HG02884 (cell line): ENCODE measurements at regions not wholly inside any gene's neighbourhood (a gene's known extent, or its start where the extent isn't known, plus 50 kb on each side); places are given as distances from the start of the nearest gene placed in this dataset.
"Not testable (repeated sequence)": the region's sequence is repeated elsewhere in the genome, so short reads cannot be mapped to it uniquely, and the experiment has no call there.

ENCODE experiments used
- ATAC-seq: cut with Tn5 transposase; IDR thresholded peaks from one replicate; pipeline ENCODE4 v1.9.1; 2021; ENCODE audit warnings: mild to moderate bottlenecking, moderate library complexity; ENCODE audit not compliant: unreplicated experiment

DNA sequence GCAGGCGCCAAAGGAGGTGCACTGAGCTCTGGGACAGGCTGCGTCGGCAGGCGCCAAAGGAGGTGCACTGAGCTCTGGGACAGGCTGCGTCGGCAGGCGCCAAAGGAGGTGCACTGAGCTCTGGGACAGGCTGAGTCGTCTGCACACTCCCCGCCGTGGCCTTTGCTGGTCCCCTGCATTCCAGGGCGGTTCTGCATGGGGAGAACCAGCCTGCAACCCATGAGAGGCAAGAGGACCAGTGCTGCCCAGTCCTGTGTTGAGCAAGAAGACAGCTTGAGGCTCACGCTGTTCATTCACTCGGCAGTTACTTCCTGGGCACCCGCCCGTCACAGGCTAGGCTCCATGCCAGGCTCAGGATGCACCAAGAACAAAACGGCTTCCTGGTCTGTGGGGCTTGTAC lies 150.6 kb upstream of the SALL3 start:
- not testable (repeated sequence) for ATAC-seq

DNA sequence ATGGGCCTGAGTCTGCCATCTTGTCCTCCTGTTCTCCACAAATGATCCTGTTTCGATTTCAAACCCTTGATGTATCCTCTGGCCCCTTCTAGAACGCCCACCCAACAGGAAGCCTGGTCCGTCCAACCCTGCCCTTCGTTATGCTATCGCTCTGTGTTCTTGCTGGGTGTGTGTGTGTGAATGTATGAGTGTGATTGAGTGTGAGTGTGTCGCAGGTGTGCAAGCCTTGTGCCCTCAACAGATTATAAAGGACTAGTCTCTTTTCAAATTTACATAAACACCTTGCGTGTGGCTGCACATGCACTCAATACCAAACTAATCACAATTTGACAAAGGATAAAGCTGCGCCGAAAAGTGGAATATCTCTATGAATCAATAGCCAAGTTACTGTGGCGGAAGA lies 149.5 kb upstream of the SALL3 start:
- ATAC-seq: no peak

DNA sequence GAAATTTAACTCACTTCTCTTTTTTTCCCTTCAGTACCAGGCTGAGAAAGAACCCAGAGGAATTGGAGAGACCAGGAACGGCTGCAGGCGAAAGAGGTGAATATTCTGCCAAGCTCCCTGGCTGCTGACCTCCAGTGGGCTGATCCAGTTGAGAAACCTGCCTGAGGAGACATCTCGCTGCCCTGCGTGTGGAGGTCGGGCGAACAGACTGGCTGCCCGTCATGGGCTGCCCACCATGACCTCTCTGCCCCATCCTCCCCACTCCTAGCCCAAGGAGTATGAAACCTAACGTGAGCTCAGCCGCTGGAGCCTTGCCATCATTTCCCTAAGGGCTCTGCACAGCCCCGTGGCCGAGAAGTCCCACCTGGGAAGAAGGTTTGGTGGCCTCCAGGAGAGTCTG lies 148.8 kb upstream of the SALL3 start:
- ATAC-seq: no peak

DNA sequence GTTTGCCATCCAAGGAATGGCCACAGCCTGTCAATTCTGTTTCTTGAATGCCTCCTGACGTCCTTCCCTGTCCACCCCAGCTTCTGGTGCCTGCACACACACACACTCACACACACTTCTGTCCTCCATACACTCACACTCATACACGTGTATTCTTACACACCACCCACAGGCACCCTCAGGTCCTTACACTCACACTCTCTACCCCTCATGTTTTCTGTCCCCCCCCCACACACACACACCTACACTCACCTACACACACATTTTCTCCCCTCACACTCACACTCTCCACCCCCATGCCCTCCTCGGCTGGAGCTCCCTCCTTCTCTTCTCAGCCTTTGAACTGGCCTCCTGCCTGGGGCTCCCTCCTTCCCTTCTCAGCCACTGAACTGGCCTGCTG lies 148.0 kb upstream of the SALL3 start:
- ATAC-seq: no peak

DNA sequence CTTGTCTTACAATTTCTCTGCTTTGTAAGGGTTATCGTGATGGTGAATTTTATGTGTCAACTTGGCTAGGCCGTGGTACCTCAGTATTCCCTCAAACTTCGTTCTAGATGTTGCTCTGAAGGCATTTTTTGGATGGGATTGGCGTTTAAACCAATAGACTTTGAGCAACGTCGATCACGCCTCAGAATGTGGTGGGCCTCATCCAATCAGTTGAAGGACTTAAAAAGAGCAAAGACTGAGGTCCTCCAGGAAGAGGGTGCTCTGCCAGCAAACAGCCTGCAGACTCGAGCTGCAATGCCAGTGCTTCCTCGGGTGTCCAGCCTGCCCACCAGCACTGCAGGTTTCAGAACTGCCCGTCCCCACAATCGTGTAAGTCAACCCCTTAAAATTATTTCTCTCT lies 145.8 kb upstream of the SALL3 start:
- ATAC-seq: no peak

DNA sequence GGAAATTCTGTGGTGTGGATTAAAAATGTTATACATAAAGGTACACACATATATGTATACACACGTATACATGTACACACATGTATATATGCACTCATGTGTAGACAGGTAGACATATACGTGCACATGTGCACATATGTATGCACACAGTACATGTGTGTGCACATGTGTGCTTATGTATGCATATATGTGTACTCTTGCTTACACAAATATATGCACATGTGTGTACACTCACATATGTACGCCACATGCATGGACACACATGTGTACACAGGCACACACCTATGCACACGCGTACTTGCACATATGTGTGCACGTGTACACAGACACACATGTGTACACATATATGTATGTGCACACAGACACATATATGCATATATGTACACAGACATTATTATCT lies 142.8 kb upstream of the SALL3 start:
- no peak for ATAC-seq

DNA sequence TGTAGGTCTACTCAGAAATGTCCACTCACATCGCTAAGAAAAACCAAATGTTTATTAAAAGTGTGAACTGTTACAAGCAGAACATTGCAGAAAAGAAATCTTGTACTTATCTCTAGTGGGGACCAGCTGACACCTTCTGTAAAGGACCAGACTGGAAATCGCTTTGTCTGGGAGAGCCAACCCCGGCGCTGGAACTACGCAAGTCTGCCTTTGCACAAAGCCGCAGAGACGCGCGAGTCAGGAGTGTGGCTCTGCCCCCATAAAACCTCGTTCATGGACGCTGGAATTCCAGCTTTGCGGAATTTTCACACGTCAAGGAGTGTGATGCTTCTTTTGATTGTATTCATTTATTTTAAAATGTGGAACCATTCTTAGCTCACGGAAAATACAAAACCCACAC lies 141.9 kb upstream of the SALL3 start:
- no peak for ATAC-seq

DNA sequence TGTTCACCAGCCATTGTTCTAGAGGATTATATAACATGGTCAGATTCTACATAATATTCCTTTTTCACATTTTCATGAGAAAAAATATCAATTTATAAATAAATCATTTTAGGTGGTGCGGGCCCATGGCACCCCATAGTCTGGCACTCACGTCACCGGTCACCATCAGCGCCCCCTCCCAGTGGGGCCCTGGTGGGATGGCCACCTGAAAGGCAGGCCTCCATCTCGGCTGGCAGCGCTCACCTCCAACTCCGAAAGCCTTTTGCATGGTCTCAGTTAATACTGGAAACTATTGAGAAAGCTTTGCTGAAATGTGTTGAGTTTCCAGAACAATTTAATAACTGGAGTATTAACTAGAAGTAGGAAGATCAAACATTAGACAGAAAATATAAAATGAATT lies 141.4 kb upstream of the SALL3 start:
- ATAC-seq: no peak

DNA sequence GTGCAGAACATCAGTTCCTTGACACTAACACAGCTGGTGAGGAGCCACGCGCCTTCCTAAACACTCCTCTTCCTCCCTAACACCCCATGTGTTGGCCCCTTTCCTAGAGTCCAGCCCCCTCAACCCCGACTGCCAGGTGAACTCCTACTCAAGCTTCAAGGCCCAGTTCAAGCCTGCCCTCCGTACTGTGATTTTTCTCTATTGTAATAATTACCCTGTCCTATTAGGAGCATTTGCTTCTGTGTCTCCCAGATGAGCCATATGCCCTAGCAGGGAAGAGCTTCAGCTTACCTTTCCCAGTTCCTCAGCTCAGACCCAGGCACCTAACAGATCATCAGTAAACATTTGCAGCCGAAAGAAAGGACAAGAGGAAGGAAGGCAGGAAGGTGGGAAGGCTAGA lies 130.6 kb upstream of the SALL3 start:
- no peak for ATAC-seq

DNA sequence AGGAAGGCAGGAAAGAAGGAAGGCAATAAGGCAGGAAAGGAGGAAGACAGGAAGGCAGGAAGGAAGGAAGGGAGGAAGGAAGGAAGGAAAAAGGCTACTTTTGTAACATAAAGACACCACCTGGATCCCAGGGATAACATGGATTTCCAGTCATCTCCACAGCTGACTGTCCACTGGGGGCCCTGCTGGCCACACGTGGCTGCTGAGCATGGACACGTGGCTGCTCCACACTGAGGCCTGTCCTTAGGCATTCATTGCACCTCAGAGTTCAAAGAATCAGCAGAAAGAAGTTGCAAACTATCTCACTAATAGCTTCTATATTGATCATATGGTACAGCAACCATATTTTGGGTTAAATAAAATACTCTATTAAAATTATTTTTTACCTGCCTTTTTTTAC lies 130.2 kb upstream of the SALL3 start:
- no peak for ATAC-seq

DNA sequence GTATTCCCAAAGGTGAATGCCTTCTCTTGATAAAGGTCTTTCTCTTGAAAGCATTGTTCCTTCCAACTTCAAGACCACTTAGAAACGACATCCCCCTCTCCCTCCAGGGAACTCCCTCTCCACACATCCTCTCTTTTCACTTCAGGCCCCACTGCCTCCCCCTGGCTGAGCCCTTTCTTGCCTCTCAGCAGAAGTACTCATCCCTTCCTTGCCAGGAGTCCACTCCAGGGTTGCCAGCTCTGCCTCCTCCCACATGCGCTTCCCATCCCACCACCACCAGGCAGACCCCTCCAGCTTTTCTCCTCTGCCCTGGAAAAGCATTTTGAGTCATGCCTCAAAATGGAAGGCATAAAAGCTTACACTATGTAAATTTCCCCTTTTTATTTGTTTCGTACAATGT lies 126.3 kb upstream of the SALL3 start:
- no peak for ATAC-seq

DNA sequence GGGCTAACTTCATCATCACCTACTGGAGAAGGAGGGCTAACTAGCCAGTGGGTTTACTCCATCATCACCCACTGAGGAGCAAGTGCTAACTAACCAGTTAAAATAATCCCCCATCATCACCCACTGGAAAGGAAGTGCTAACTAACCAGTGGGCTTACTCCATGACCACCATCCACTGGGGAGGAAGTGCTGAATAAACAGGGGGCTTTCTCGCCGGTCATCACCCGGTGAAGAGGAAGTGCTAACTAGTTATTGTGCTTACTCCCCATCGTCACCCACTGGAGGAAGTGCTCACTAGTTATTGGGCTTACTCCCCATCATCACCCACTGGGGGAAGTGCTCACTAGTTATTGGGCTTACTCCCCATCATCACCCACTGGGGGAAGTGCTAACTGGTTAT lies 124.4 kb upstream of the SALL3 start:
- no peak for ATAC-seq

DNA sequence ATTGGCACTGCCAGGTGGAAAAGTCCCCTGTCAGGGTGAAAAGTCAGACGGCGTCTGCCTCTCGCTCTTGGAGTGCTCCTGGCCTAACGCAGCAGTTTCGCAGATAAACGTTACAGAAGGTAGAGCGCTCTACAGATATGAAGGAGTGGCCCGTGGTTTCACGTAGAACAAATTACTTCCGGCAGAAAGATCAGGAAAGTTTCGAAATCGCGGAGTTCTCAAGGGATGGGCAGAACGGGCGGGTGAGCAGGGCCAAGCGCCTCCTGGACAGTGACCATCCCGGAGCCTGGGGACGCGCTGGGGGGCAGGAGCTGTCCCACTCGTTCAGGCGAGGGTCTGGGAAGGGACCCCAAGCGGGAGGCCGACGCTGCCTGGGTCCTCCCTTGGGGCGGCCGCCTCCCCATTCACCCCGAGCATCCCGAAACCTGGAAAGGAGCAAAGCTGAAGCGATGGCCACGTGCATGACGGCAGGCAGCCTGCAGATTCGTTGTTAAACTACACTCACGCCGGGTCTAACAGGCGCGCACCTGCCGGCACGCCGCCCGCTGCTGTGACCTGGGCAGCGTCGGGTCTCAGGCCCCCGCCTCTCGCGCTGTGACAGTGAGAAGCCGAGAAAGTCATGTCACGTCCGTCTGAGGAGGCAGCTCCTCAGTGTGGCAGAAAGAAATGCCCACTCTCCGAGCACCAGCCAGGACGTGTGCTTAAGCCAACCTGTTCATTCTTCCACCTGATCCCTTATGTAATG lies 122.9 kb upstream of the SALL3 start:
- ATAC-seq: no peak

DNA sequence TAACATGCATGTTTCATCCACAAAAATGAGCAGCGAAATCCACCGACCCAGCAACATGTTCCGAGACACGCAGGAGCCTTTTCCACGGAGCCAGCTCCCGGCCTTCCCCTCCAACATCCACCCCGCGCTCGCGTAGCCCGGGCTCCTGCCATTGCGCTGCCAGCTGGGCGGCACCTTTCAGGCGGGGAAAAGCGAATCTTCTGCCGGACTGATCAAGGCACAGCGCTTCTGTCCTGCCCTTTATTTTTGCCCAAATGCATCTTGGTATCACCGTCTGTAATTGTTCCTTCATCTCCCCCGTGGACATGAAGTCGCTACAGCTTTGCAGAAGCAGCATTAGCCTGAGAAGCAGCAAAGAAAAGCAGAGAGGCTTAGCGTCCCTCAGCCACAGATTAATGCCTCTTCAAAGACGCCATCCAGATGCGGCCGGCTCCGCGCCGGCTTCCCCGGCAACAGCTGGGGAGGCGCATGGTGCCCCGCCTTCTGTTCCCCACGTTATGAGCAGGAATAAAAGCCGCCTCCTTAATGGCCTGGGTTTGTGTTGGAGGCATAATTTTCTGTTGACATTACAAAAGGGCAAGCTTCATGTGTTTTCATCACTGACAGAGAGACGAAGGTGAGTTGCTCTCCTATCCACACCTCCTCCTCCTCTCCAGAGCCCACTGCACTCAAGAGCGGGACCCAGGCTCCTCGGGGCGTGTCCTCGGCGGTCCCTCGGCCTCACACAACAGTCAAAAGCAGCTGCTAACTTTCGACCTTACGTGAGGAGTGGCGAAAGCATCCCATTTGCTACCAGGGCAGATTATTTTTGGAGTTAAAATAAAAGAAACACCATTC lies 122.1 kb upstream of the SALL3 start:
- no peak for ATAC-seq

DNA sequence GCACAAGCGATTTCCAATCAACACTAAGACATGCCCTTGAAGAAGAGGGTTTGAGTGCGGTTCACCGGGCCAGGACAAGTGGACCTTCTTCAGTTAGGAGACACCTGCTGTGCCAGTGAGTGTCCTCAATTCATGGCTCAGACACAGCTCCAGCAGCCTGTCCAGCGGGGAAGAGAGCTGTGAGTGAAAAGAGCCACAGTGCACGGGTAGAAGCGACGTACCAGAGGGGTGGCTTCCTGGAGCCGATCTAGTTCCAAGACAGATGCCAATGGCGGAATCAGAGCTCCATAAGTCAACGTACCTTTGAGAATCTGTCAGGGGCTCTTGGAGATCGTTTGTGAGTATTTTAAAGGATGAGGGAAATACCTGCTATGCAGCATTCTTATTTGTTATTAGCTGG lies 119.9 kb upstream of the SALL3 start:
- ATAC-seq: no peak

DNA sequence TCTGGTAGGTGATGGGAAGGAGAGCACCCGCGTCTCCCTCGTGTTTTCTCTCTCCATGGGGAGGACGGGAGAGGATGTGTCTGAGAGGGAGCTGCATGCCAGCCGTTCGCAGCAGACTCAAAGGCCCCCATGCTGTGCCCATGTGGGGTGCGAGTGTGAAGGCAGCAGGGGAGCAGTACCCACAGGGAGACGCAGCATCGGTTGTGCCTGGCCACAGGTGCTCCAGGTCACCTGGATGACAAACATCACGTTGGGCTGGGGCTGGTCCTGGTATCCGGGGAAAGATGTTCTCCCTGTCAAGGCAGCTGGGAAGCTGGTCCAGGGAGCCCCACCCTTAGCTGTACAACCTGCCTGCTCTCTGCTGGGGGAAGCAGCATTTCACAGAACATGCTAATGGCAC lies 119.5 kb upstream of the SALL3 start:
- no peak for ATAC-seq

DNA sequence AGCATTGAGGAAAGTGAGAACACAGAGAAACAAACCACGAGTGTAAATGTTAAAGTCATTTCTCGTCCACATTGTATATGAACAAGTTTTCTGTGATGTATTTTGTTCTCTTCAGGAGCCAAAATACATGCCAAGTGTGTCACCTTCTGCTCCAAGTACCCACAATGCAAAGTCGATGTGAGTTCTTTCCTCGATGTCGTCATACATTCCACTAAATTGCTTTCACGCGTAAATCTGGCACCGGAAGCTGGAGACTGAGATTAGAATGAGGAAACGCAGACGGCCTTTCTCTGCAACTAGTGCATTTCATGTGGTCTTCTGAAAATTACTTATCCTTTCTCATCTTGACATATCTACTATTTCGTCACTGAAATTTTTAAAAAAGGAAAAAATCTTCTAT lies 118.5 kb upstream of the SALL3 start:
- ATAC-seq: no peak

DNA sequence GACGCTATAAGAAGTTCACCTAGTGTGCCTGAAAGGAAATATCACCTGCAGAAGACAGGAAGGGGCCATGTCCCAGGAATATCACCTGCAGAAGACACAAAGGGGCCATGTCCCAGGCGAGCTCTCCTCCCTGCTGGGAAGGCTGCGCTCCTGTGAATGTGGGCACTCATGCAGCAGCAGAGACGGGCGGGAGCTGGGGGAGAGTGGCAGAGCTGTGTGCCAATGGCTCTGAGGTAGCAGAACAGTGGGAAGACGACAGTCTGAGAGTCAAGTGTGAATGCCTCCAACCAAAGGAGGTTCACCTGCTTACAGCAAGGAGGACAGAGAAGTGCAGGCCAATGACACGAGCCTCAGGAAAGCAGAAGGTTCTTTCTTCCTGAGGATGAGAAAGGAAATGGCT lies 117.9 kb upstream of the SALL3 start:
- ATAC-seq: no peak

DNA sequence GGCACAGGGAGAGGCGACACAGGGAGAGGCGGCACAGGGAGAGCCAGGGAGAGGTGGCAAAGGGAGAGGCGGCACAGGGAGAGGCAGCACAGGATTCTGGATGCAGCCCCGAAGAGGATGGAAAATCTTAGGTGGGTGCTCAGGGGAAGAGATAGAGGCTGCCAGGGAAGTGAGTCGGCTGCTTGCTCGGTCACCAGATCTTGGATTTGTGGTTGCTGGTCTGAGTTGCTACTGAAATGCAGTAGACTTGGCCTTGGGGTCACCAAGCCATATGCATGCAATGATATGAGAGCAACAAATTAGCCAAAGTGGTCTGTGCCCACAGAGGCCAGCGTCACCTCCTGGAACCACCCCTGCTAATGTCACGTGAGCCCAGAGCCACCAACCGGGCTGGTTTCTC lies 117.2 kb upstream of the SALL3 start:
- ATAC-seq: no peak

DNA sequence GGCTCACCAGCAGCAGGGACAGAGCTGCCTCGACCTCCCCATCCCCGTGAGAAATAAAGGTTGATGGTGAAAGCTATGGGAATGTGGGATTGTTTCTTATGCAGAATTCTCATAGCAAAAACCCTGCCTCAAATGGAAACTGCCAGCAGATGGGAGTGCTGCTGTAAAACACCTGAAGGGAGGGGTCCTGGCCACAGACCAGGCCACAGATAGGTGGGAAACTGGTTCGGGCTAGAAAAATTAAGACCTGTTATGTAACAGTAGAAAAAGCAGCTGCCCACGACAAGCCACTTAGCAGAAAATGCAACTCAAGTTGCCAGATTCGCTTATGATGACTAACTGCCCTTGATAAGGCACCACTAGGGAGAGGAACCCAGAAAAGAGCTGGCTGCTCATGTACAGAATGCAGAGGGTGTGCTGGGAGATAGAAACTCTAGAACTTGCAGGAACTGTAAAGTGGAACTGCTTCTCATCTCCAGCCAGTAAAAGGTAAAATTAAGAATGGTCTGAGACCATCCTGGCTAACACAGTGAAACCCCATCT lies 114.5 kb upstream of the SALL3 start:
- ATAC-seq: no peak

DNA sequence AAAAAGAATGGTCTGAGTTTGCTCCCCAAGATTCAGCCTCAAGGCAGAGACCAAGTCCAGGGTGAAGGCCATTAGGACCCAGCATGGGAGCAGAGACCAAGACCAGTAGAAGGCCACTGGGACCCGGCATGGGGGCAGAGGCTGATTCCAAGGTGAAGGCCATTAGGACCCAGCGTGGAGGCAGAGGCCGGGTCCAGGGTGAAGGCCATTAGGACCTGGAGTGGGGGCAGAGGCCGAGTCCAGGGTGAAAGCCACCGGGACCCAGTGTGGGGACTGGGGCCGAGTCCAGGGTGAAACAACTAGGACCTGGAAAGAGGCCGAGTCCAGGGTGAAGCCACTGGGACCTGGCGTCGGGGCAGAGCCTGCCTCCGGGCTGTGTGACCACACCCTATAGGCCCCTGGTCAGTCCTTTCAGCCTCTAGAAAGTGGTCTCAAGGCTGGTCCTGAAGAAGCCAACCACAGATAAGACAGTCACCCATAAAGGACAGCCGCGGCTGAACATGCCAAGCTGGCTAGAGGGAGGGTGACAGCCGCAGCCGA lies 113.8 kb upstream of the SALL3 start:
- no peak for ATAC-seq

DNA sequence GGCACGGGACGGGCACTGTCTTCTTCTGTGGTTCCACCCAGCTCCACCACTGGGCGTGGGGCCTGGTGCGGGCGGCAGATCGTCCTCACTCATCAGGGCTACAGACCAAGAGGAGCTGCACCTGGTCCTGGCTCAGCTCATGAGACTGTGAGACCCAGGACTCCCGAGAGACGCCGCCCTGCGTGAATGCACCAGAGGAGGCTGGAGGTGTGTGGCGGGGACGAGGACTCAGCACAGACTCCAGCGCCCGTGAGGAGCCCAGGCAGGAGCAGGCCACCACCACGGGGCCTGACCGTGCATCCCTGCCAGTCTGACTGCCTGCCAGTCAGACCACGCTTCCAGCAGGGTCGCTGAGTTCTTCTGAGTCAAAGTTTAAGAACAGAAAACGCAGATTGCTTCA lies 112.5 kb upstream of the SALL3 start:
- ATAC-seq: no peak
